B cell (primary cell): ENCODE measurements at regions not wholly inside any gene's neighbourhood (a gene's known extent, or its start where the extent isn't known, plus 50 kb on each side); places are given as distances from the start of the nearest gene placed in this dataset.

Experiments used
- ATAC-seq: fragments of 200-7000 bp; cut with Tn5 transposase; one replicate; pipeline ENCODE4 v1.10.0; 2021; ENCODE audit warnings: low read depth, mild to moderate bottlenecking, moderate number of reproducible peaks, moderate library complexity
- CTCF ChIA-PET: fragments of 350-600 bp; sonication (Branson Sonifier 250); formaldehyde crosslinking; loops from one replicate; lab custom pipeline; 2021; ENCODE audit warnings: antibody characterized with exemption, inconsistent platforms; lab: Charles Lee
- POLR2A ChIA-PET: fragments of 350-600 bp; sonication (Branson Sonifier 250); formaldehyde crosslinking; loops from one replicate; lab custom pipeline; 2021; ENCODE audit warnings: antibody characterized with exemption; lab: Charles Lee
- DNase-seq: peaks from one replicate; pipeline ENCODE4 v3.0.0; 2013
- H2AFZ ChIP-seq: 2 replicates; pipeline ENCODE4 v1.6.1; 2012; ENCODE audit warnings: mild to moderate bottlenecking, low read depth, low read length; ENCODE audit not compliant: insufficient read depth, poor library complexity, severe bottlenecking
- H3K27ac ChIP-seq, 2 donors: 1 replicate in 1 of 2; 2 replicates in 1 of 2; pipeline ENCODE4 v1.5.1; 2012 to 2013; ENCODE audit warnings: low read length in 2 of 2, mild to moderate bottlenecking in 2 of 2, moderate library complexity in 1 of 2
- H3K27me3 ChIP-seq, 4 experiments: fragments of 200-600 bp in 1 of 4; sonication (generic) in 1 of 4; replicated peaks in 1 of 4; 1 replicate in 2 of 4; 2 replicates in 2 of 4; pipeline versions ENCODE4 v1.6.1 to v1.7.0; 2013 to 2016; ENCODE audit warnings: low read length in 3 of 4, mild to moderate bottlenecking in 2 of 4, mixed read lengths in 1 of 4, moderate library complexity in 1 of 4; ENCODE audit not compliant: insufficient read depth in 4 of 4, control insufficient read depth in 3 of 4; ENCODE audit errors: control extremely low read depth in 1 of 4
- H3K36me3 ChIP-seq, 2 experiments: replicated peaks in 1 of 2; 1 replicate in 1 of 2; 2 replicates in 1 of 2; pipeline versions ENCODE4 v1.6.1 to v1.7.1; 2013; ENCODE audit warnings: low read length in 1 of 2; ENCODE audit not compliant: insufficient read depth in 2 of 2, control insufficient read depth in 1 of 2; ENCODE audit errors: control extremely low read depth in 1 of 2, extremely low read depth in 1 of 2
- H3K4me1 ChIP-seq, 2 donors: fragments of 200-600 bp in 1 of 2; sonication (generic) in 1 of 2; 1 replicate in 1 of 2; 2 replicates in 1 of 2; pipeline versions ENCODE4 v1.5.1 to v1.6.1; 2013 to 2017; ENCODE audit warnings: low read length in 2 of 2; ENCODE audit not compliant: control insufficient read depth in 2 of 2, insufficient read depth in 2 of 2
- H3K4me2 ChIP-seq: replicated peaks from 2 replicates; pipeline ENCODE3; 2012; ENCODE audit warnings: mild to moderate bottlenecking, low read depth, low read length; ENCODE audit not compliant: poor library complexity, severe bottlenecking
- H3K4me3 ChIP-seq, 5 experiments: fragments of 200-600 bp in 1 of 5; sonication (generic) in 1 of 5; 1 replicate in 3 of 5; 2 replicates in 2 of 5; pipeline versions ENCODE4 v1.5.1 to v1.7.0; 2011 to 2016; ENCODE audit warnings: low read length in 4 of 5, mild to moderate bottlenecking in 4 of 5, low read depth in 2 of 5, control low read depth in 1 of 5, moderate library complexity in 1 of 5; ENCODE audit not compliant: insufficient read depth in 1 of 5; ENCODE audit errors: control extremely low read depth in 1 of 5, extremely low read depth in 1 of 5
- H3K79me2 ChIP-seq: fragments of 200-600 bp; sonication (generic); one replicate; pipeline ENCODE4 v1.6.0; 2016; ENCODE audit warnings: low read length; ENCODE audit not compliant: control insufficient read depth, insufficient read depth
- H3K9ac ChIP-seq: fragments of 200-600 bp; sonication (generic); 2 replicates; pipeline ENCODE4 v1.6.1; 2017; ENCODE audit warnings: mild to moderate bottlenecking, low read length, moderate library complexity
- H3K9me3 ChIP-seq, 3 donors: one replicate each; pipeline versions ENCODE4 v1.6.1 to v1.7.1; 2013; ENCODE audit warnings: low read length in 2 of 3; ENCODE audit not compliant: control insufficient read depth in 2 of 3, insufficient read depth in 1 of 3; ENCODE audit errors: control extremely low read depth in 1 of 3
- H4K20me1 ChIP-seq: 2 replicates; pipeline ENCODE4 v1.6.0; 2012; ENCODE audit warnings: mild to moderate bottlenecking, low read length; ENCODE audit not compliant: insufficient read depth, control insufficient read depth, poor library complexity, severe bottlenecking
- H3K27ac Mint-ChIP-seq: one replicate; pipeline ENCODE4 v1.8.0; 2021; ENCODE audit warnings: mixed read lengths
- H3K27me3 Mint-ChIP-seq: one replicate; pipeline ENCODE4 v1.8.0; 2021; ENCODE audit warnings: mixed read lengths
- H3K4me1 Mint-ChIP-seq: one replicate; pipeline ENCODE4 v1.8.0; 2021; ENCODE audit warnings: mixed read lengths
- H3K4me3 Mint-ChIP-seq: one replicate; pipeline ENCODE4 v1.8.0; 2021; ENCODE audit warnings: mixed read lengths
- H3K9me3 Mint-ChIP-seq: one replicate; pipeline ENCODE4 v1.8.0; 2022; ENCODE audit warnings: mixed read lengths; ENCODE audit not compliant: insufficient read depth
- EZH2 ChIP-seq: IDR thresholded peaks from 2 replicates; pipeline ENCODE4 v1.6.1; 2012; ENCODE audit warnings: borderline replicate concordance, low read depth, mild to moderate bottlenecking, moderate library complexity, low read length; ENCODE audit not compliant: insufficient read depth, poor library complexity, severe bottlenecking
- WGBS: methylation state at CpG from one replicate; pipeline ENCODE4 v1.1.5; 2013; ENCODE audit warnings: missing lambda C conversion rate; ENCODE audit not compliant: insufficient coverage; 5-methylcytosine and 5-hydroxymethylcytosine counted together
- intact Hi-C: fragments of 100-400 bp; cut with micrococcal nuclease; formaldehyde crosslinking; loops from one replicate; pipeline ENCODE4 v1.10.0; 2022
- TF ChIP-seq, protein P1 (sequence below): fragments of 200-600 bp; IDR thresholded peaks from one replicate; pipeline ENCODE4 v1.8.0; 2022; ENCODE audit warnings: antibody characterized with exemption, mild to moderate bottlenecking

DNA sequence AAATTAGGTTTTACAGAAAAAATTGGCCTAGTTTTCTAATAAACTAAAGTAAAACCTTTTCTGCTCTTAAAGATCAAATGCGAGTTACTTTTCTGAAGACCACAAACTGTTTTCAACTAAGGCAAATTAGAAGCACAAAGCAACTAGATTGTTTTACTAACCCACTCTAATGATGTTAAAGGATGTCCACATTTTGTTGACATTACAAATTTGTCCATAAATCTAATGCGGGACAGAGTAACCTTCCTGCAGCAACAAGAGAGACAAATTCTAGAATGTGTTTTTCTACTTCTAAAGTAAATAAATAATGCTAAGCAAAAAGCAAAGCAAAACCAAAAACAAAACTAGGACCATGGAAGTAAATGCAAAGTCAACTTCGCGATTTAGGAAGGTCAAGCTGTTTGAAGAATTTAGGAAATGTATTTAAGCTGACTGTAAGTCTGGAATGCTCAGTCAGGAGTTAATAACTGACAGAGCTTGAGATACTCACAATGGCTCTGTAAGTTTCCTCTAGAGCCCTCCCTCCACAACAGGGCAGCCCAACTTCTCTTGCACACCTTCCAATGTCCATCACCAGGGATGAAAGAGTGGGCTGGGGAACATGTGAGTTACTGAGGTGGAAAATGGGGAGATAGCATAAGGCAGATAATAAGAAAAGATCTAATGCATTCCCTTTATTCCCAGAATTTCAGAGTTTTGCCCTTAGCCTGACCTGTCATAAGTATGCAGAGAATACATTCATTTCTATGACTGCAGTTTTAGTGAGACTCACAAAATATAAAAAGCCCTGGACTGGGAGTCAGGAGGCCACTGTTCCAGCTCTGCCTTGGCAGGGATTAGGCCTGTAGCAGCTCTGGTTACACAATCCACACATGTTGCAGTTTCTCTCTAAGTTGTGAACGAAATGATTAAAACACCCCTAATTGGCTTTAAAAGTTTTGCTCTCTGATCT lies 158.8 kb downstream of the FOXA2 start:
- H4K20me1 ChIP-seq: no peaks in the 10 kb centered on the region
- no peaks in the 10 kb centered on the region for H3K36me3 ChIP-seq
- H3K79me2 ChIP-seq: no peaks in the 10 kb centered on the region
- no peak overlapping the region for H3K27ac ChIP-seq
- no CpG with 5 or more reads among the region's 5 CpGs for WGBS
- intact Hi-C loops: no loop called here
- H3K4me3 ChIP-seq: no peak overlapping the region
- Mint-ChIP-seq H3K27ac (no peak overlapping the region), H3K4me3 (no peak overlapping the region), H3K4me1 (no peaks in the 10 kb centered on the region), H3K27me3 (peaks cover 7% of the 10 kb centered on the region), H3K9me3 (no peaks in the 10 kb centered on the region)
- ATAC-seq (no peak), DNase-seq (no peak)
- H2AFZ ChIP-seq: no peak overlapping the region
- H3K4me2 ChIP-seq: no peak overlapping the region
- peaks cover 0 to 7% (median 0%) of the 10 kb centered on the region in 3 donors for H3K9me3 ChIP-seq
- TF ChIP-seq EZH2: no peak
- TF ChIP-seq, protein P1, sequence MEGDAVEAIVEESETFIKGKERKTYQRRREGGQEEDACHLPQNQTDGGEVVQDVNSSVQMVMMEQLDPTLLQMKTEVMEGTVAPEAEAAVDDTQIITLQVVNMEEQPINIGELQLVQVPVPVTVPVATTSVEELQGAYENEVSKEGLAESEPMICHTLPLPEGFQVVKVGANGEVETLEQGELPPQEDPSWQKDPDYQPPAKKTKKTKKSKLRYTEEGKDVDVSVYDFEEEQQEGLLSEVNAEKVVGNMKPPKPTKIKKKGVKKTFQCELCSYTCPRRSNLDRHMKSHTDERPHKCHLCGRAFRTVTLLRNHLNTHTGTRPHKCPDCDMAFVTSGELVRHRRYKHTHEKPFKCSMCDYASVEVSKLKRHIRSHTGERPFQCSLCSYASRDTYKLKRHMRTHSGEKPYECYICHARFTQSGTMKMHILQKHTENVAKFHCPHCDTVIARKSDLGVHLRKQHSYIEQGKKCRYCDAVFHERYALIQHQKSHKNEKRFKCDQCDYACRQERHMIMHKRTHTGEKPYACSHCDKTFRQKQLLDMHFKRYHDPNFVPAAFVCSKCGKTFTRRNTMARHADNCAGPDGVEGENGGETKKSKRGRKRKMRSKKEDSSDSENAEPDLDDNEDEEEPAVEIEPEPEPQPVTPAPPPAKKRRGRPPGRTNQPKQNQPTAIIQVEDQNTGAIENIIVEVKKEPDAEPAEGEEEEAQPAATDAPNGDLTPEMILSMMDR: no peak
- ChIA-PET CTCF (no interaction called here), POLR2A (no interaction called here)
- H3K4me1 ChIP-seq: no peaks in the 10 kb centered on the region
- no peaks in the 10 kb centered on the region for H3K27me3 ChIP-seq
- no peak overlapping the region for H3K9ac ChIP-seq

DNA sequence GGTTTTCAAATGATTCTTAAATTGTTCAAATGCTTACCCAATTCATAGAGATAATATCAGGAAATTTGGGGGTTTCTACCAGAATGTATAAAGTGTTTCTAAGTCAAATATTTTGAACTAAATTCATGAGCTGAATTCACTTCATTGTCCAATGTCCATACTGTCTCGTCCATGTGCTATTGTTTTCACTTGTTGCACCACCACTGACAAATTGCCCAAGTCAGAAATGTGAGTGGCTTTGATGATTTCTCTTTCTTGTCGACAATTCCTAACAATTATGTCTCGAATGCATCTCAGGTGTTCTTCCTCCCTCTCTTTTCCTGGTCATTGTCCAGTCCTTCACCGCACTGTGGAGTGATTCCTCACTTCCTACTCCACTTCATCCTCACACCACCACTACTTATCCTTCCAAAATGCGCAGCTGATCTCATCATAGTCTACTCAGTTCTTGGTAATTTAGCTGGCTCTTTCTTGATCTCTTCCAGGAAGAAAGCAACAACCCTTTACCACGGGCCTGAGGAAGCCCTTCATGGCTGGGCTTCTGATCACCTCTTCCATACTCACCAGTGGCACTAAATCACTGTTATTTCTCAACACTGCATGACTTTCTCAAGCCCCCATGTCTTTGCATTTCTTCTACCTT lies 161.1 kb downstream of the FOXA2 start:
- Histone ChIP-seq H3K79me2 (no peaks in the 10 kb centered on the region), H3K4me2 (no peak overlapping the region), H3K27ac (no peak overlapping the region), H3K4me3 (no peak overlapping the region), H3K36me3 (no peaks in the 10 kb centered on the region), H3K4me1 (no peaks in the 10 kb centered on the region), H3K9me3 (peaks cover 0 to 7% (median 0%) of the 10 kb centered on the region in 3 donors), H3K27me3 (no peaks in the 10 kb centered on the region), H2AFZ (no peak overlapping the region), H4K20me1 (no peaks in the 10 kb centered on the region), H3K9ac (no peak overlapping the region)
- H3K27ac Mint-ChIP-seq: no peak overlapping the region
- peaks cover 4% of the 10 kb centered on the region for H3K27me3 Mint-ChIP-seq
- intact Hi-C loops: no loop called here
- ATAC-seq (no peak), DNase-seq (no peak)
- no peaks in the 10 kb centered on the region for H3K9me3 Mint-ChIP-seq
- CTCF ChIA-PET: no interaction called here
- no peaks in the 10 kb centered on the region for H3K4me1 Mint-ChIP-seq
- 86% methylated on average over 6 of the region's 6 CpGs for WGBS
- POLR2A ChIA-PET: no interaction called here
- no peak overlapping the region for H3K4me3 Mint-ChIP-seq
- TF ChIP-seq EZH2: no peak
- TF ChIP-seq, protein P1: no peak
